BLaER1 treated with 17β-estradiol and CSF1 and Interleukin-3, amounts not matched to agents 10 nM and 100 nM (cell line): ENCODE measurements at regions not wholly inside any gene's neighbourhood (a gene's known extent, or its start where the extent isn't known, plus 50 kb on each side); places are given as distances from the start of the nearest gene placed in this dataset.
"Not testable (repeated sequence)": the region's sequence is repeated elsewhere in the genome, so short reads cannot be mapped to it uniquely, and the experiment has no call there.

Experiments
- H3K27ac ChIP-seq, 11 experiments: shearing (Covaris generic); formaldehyde crosslinking; 2 replicates each; pipeline ENCODE4 v1.8.1; 2022
- H3K27me3 ChIP-seq, 11 experiments: shearing (Covaris generic); formaldehyde crosslinking; 2 replicates each; pipeline ENCODE4 v1.8.1; 2022
- H3K36me3 ChIP-seq, 11 experiments: shearing (Covaris generic); formaldehyde crosslinking; 2 replicates each; pipeline ENCODE4 v1.8.1; 2022
- H3K4me1 ChIP-seq, 10 experiments: shearing (Covaris generic); formaldehyde crosslinking; 2 replicates each; pipeline ENCODE4 v1.8.1; 2022
- H3K4me2 ChIP-seq, 11 experiments: shearing (Covaris generic); formaldehyde crosslinking; 2 replicates each; pipeline ENCODE4 v1.8.1; 2022
- H3K4me3 ChIP-seq, 10 experiments: shearing (Covaris generic); formaldehyde crosslinking; 2 replicates each; pipeline ENCODE4 v1.8.1; 2022
- H3K9ac ChIP-seq, 11 experiments: shearing (Covaris generic); formaldehyde crosslinking; 2 replicates each; pipeline ENCODE4 v1.8.1; 2022
- H3K9me3 ChIP-seq, 11 experiments: shearing (Covaris generic); formaldehyde crosslinking; replicated peaks in 1 of 11; 2 replicates each; pipeline ENCODE4 v1.8.1; 2022
- H4K20me1 ChIP-seq, 11 experiments: shearing (Covaris generic); formaldehyde crosslinking; 2 replicates each; pipeline ENCODE4 v1.8.1; 2022
- Cebpa-rat ChIP-seq, 11 experiments: shearing (Covaris generic); IDR thresholded peaks; 2 replicates each; pipeline ENCODE4 v1.8.1; 2022

DNA sequence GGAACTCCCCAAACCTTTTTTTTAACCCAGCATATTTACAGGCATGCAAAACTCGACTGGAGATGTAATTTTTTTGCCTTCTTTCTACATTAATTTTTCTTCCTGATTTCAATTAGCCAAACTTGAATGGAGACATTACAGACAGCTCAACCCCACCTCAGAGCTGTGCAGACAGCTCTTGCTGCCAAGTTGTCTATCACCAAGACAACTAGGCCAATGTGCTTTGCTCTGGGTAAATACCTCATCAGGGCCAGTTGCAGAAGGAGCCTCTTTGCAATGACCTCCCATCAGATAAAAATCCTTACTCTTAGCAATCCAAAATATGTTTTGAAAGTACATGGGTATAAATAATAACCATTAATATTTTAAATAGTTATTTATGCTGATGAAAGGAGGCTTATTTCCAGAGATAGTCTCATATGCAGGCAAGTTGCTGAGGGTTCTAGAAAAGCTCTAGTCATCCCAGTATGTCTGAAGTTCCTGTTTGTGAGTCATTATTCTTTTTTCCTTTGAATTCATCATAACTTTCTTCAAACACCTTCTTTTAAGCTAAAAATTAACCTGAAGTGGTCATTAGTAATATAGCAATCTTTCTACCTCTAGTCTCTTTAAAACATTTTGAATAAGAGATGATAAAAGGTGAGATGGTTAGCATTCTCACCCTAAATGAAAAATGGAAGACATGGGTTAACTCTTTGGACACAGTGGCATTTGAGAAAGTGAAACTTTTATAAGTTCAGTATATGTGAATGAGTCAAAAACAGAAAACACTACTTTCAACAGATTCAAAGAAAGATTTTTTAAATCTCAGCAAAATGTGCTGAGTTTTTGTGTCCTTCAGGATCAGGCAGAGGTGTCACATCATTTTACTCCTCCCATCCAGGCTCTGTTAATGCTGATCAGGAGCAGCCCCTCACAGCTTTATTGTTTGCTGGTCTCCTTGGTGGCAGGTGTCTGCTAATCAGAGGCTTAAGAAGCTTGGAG, 475.5 kb upstream of the FGF16 start:
- no peak overlapping the region for H3K9ac ChIP-seq
- H3K9me3 ChIP-seq: no peaks in the 10 kb centered on the region
- H3K27ac ChIP-seq: no peak overlapping the region
- H3K4me1 ChIP-seq: no peaks in the 10 kb centered on the region
- no peak overlapping the region for H3K4me2 ChIP-seq
- H3K4me3 ChIP-seq: no peak overlapping the region
- H4K20me1 ChIP-seq: no peaks in the 10 kb centered on the region; a peak in 1 of 22 replicates
- H3K36me3 ChIP-seq: no peaks in the 10 kb centered on the region
- peaks cover 55 to 95% (median 91%) of the 10 kb centered on the region in 11 experiments for H3K27me3 ChIP-seq
- no peak for TF ChIP-seq Cebpa-rat (IDR thresholded peaks at IDR 0.05)

DNA sequence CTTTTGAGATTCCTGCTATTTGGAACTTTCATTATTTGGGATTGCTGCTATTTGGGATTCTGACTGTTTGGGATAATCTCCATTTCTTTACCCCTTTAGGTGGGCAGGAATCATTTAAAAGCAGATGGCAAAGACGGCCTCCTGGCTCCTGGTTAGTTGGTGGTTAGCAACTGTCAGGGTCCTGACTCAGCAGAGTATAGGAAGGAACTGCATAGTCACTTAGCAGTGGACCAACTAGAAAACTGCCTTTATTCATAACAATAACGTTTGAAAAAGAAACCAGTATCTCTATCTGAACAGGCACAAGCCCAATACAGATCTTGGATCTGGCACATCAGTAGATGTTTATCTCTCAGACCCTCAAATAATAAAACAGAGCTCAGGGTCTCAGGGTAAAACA, 469.7 kb upstream of the FGF16 start:
- H3K4me1 ChIP-seq: no peaks in the 10 kb centered on the region
- no peaks in the 10 kb centered on the region for H3K9me3 ChIP-seq
- no peak overlapping the region for H3K4me2 ChIP-seq
- no peak for TF ChIP-seq Cebpa-rat (IDR thresholded peaks at IDR 0.05)
- peaks cover 39 to 63% (median 60%) of the 10 kb centered on the region in 11 experiments for H3K27me3 ChIP-seq
- no peaks in the 10 kb centered on the region for H3K36me3 ChIP-seq
- H3K4me3 ChIP-seq: no peak overlapping the region
- H4K20me1 ChIP-seq: no peaks in the 10 kb centered on the region; a peak in 1 of 22 replicates
- no peak overlapping the region for H3K9ac ChIP-seq
- H3K27ac ChIP-seq: no peak overlapping the region

GRCh38 chrX:76987381-76987780, 459.8 kb upstream of the FGF16 start:
- Histone ChIP-seq H3K27me3 (peaks cover 4 to 38% (median 25%) of the 10 kb centered on the region in 11 experiments; a peak in 18 of 22 replicates), H3K4me3 (no peak overlapping the region), H4K20me1 (no peaks in the 10 kb centered on the region), H3K27ac (no peak overlapping the region), H3K4me2 (no peak overlapping the region), H3K9me3 (peaks cover 3 to 34% (median 14%) of the 10 kb centered on the region in 11 experiments; a peak in 11 of 22 replicates), H3K36me3 (no peaks in the 10 kb centered on the region), H3K4me1 (no peaks in the 10 kb centered on the region), H3K9ac (no peak overlapping the region)
- no peak for TF ChIP-seq Cebpa-rat (IDR thresholded peaks at IDR 0.05)

DNA sequence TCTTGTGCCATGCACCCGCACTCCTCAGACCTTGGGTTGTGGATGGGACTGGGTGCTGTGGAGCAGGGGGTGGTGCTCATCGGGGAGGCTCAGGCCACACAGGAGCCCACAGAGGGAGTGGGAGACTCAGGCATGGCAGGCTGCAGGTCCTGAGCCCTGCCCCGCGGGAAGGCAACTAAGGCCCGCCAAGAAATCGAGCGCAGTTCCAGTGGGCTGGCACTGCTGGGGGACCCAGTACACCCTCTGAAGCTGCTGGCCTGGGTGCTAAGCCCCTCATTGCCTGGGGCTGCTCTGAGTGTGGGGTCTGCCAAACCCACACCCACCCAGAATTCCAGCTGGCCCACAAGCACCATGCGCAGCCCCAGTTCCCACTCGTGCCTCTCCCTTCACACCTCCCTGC, 450.5 kb upstream of the FGF16 start:
- H3K4me1 ChIP-seq: no peaks in the 10 kb centered on the region
- TF ChIP-seq Cebpa-rat (IDR thresholded peaks at IDR 0.05): no peak
- H3K9ac ChIP-seq: no peak overlapping the region
- H3K27ac ChIP-seq: no peak overlapping the region
- no peaks in the 10 kb centered on the region for H3K36me3 ChIP-seq
- peaks cover 0 to 56% (median 26%) of the 10 kb centered on the region in 11 experiments; a peak in 18 of 22 replicates for H3K27me3 ChIP-seq
- H4K20me1 ChIP-seq: no peaks in the 10 kb centered on the region
- H3K9me3 ChIP-seq: peaks cover 5 to 24% (median 13%) of the 10 kb centered on the region in 11 experiments; a peak in 13 of 22 replicates
- H3K4me3 ChIP-seq: no peak overlapping the region
- H3K4me2 ChIP-seq: no peak overlapping the region

DNA sequence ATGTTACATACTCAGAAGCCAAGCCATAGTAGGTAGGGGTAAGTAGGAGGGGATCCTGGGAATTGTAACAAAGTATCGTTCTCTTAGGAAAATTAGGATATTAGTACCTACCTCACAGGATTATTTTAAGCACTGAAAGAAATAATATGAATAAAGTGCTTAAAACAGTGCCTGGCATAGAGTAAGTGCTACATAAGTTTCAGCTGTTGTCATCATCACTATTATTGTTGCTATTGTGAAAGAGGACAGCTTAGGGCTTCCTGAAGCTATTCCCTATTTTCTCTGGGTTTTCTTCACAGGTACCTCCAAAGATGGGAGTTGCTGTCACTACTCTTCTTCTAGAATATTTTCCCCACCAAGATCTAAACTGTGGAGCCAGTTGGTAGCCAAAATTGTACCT, 443.7 kb upstream of the FGF16 start:
- H3K27ac ChIP-seq: no peak overlapping the region
- H4K20me1 ChIP-seq: no peaks in the 10 kb centered on the region; a peak in 1 of 22 replicates
- peaks cover 23 to 97% (median 77%) of the 10 kb centered on the region in 11 experiments; a peak in 21 of 22 replicates for H3K27me3 ChIP-seq
- no peak overlapping the region for H3K4me3 ChIP-seq
- no peak overlapping the region for H3K9ac ChIP-seq
- H3K36me3 ChIP-seq: no peaks in the 10 kb centered on the region
- peaks cover 0 to 12% (median 5%) of the 10 kb centered on the region in 11 experiments; a peak in 7 of 22 replicates for H3K9me3 ChIP-seq
- no peaks in the 10 kb centered on the region for H3K4me1 ChIP-seq
- H3K4me2 ChIP-seq: no peak overlapping the region
- no peak for TF ChIP-seq Cebpa-rat (IDR thresholded peaks at IDR 0.05)

DNA sequence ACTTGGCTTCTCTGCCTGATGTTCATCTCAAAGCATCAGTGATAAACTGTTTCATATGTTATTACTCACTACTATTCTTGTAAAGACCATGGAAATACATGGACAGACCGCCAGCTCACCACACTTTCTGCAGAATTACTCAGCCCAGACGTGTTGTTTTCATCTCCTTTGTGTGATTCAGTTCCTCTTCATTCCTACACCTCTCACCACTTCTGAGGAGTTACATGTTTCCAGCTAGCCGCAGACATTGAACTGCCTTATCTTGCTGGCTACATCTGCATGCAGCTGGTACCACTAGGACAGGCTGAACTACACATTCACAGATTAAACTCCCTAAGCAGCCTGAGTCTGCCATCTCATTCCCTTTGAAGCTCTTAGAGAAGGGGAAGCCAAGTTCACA, 443.2 kb upstream of the FGF16 start:
- Histone ChIP-seq H4K20me1 (no peaks in the 10 kb centered on the region; a peak in 1 of 22 replicates), H3K27ac (no peak overlapping the region), H3K9ac (no peak overlapping the region), H3K4me3 (no peak overlapping the region), H3K27me3 (peaks cover 23 to 97% (median 78%) of the 10 kb centered on the region in 11 experiments; a peak in 21 of 22 replicates), H3K9me3 (peaks cover 0 to 12% (median 3%) of the 10 kb centered on the region in 11 experiments; a peak in 7 of 22 replicates), H3K36me3 (no peaks in the 10 kb centered on the region), H3K4me1 (no peaks in the 10 kb centered on the region), H3K4me2 (no peak overlapping the region)
- no peak for TF ChIP-seq Cebpa-rat (IDR thresholded peaks at IDR 0.05)

DNA sequence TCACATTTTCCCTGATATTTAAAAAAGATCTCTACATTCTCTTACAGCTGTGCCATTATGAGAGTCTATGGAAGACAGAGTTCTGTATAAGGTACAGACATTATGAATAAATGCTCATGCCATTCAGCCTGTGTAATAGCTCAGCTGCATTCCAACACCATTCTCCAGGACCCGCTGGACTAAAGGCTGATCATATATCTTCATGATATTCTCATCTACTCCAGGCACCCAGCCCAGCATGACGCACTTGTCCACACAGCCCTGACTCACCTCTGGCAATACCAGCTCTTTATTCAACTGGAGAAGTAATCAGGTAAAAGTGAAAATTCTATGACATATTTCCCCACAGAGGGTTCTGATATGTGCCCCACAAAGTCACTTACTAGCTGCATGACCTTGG, 437.5 kb upstream of the FGF16 start:
- H3K4me1 ChIP-seq: no peaks in the 10 kb centered on the region
- H3K9me3 ChIP-seq: no peaks in the 10 kb centered on the region
- no peaks in the 10 kb centered on the region for H4K20me1 ChIP-seq
- H3K4me2 ChIP-seq: no peak overlapping the region
- no peak for TF ChIP-seq Cebpa-rat (IDR thresholded peaks at IDR 0.05)
- H3K27me3 ChIP-seq: peaks cover 24 to 92% (median 74%) of the 10 kb centered on the region in 11 experiments
- no peak overlapping the region for H3K4me3 ChIP-seq
- no peak overlapping the region for H3K27ac ChIP-seq
- no peaks in the 10 kb centered on the region for H3K36me3 ChIP-seq
- H3K9ac ChIP-seq: no peak overlapping the region

GRCh38 chrX:77014377-77015372, 432.5 kb upstream of the FGF16 start:
- no peak overlapping the region for H3K4me3 ChIP-seq
- no peaks in the 10 kb centered on the region for H3K36me3 ChIP-seq
- H4K20me1 ChIP-seq: no peaks in the 10 kb centered on the region
- H3K9ac ChIP-seq: no peak overlapping the region
- no peak overlapping the region; a peak in 1 of 22 replicates for H3K4me2 ChIP-seq
- peak overlapping the region in 1 of 11 experiments; percentile 28; a peak in 1 of 22 replicates for H3K27ac ChIP-seq
- H3K27me3 ChIP-seq: peaks cover 29 to 94% (median 78%) of the 10 kb centered on the region in 11 experiments
- H3K4me1 ChIP-seq: no peaks in the 10 kb centered on the region
- no peak for TF ChIP-seq Cebpa-rat (IDR thresholded peaks at IDR 0.05)
- H3K9me3 ChIP-seq: no peaks in the 10 kb centered on the region

DNA sequence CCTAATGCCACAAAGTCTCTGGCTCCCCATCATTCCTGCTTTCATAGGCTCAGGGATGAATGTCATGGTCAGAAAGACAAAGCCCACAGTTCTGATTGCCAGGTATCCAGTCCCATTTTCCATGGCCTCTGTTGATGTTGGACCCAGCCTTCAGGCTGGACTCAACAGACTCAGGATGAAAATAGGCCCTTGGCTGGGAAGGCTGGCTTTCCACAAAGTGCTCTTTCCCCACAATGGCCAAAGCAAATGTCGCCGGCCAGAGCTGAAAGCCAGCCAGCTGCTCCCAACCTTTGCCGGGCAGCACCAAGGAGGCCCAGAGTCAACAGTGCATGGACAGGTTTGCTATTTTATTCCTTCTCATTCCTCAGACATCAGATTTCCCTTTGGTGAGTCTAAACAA, 430.1 kb upstream of the FGF16 start:
- no peaks in the 10 kb centered on the region for H4K20me1 ChIP-seq
- no peaks in the 10 kb centered on the region for H3K4me1 ChIP-seq
- no peak for TF ChIP-seq Cebpa-rat (IDR thresholded peaks at IDR 0.05)
- H3K4me3 ChIP-seq: no peak overlapping the region
- no peaks in the 10 kb centered on the region for H3K36me3 ChIP-seq
- no peak overlapping the region for H3K27ac ChIP-seq
- H3K9me3 ChIP-seq: no peaks in the 10 kb centered on the region
- H3K9ac ChIP-seq: no peak overlapping the region
- peaks cover 46 to 97% (median 92%) of the 10 kb centered on the region in 11 experiments for H3K27me3 ChIP-seq
- H3K4me2 ChIP-seq: no peak overlapping the region

DNA sequence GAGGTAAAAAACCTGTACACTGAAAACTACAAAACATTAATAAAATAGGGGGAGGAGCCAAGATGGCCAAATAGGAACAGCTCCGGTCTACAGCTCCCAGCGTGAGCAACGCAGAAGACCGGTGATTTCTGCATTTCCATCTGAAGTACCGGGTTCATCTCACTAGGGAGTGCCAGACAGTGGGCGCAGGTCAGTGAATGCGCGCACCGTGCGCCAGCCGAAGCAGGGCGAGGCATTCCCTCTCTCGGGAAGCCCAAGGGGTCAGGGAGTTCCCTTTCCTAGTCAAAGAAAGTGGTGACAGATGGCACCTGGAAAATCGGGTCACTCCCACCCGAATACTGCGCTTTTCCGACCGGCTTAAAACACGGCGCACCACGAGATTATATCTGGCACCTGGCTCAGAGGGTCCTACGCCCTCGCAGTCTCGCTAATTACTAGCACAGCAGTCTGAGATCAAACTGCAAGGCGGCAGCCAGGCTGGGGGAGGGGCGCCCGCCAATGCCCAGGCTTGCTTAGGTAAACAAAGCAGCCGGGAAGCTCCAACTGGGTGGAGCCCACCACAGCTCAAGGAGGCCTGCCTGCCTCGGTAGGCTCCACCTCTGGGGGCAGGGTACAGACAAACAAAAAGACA, 400.9 kb upstream of the FGF16 start:
- H3K27ac ChIP-seq, H3K4me2 ChIP-seq, H3K9me3 ChIP-seq, H3K4me1 ChIP-seq, H3K4me3 ChIP-seq, H4K20me1 ChIP-seq, H3K36me3 ChIP-seq, H3K9ac ChIP-seq: not testable (repeated sequence)
- peaks cover 28 to 66% (median 58%) of the 10 kb centered on the region in 11 experiments for H3K27me3 ChIP-seq
